ENCODE measurements at regions not wholly inside any gene's neighbourhood (a gene's known extent, or its start where the extent isn't known, plus 50 kb on each side); places are given as distances from the start of the nearest gene placed in this dataset.

- DNase-seq: no peak
These were observed 193.9 kb downstream of the FIGN start for GRCh38 chr2:163541943-163542342.

- no peak for DNase-seq
These were observed 194.3 kb downstream of the FIGN start for GRCh38 chr2:163541495-163541894.

GRCh38 chr2:163528640-163529217 is 207.1 kb downstream of the FIGN start:
- DNase-seq: no peak

GRCh38 chr2:163527381-163527780 is 208.4 kb downstream of the FIGN start:
- DNase-seq: no peak

GRCh38 chr2:163518762-163519161 is 217.0 kb downstream of the FIGN start:
- DNase-seq: no peak

GRCh38 chr2:163515836-163516235 is 220.0 kb downstream of the FIGN start:
- DNase-seq: no peak

- DNase-seq: no peak
These were observed 230.5 kb downstream of the FIGN start for GRCh38 chr2:163505281-163505680.

GRCh38 chr2:163493359-163494298 is 242.2 kb downstream of the FIGN start:
- no peak for DNase-seq

GRCh38 chr2:163491850-163492249 is 244.0 kb downstream of the FIGN start:
- DNase-seq: no peak

- no peak for DNase-seq
These were observed 245.5 kb downstream of the FIGN start for GRCh38 chr2:163490281-163490680.

- no peak for DNase-seq
These were observed 254.3 kb downstream of the FIGN start for GRCh38 chr2:163481515-163481914.

GRCh38 chr2:163479599-163479998 is 256.2 kb downstream of the FIGN start:
- no peak for DNase-seq

- DNase-seq: no peak
These were observed 260.0 kb downstream of the FIGN start for GRCh38 chr2:163475815-163476214.

- DNase-seq: no peak
These were observed 260.9 kb downstream of the FIGN start for GRCh38 chr2:163474889-163475288.

- DNase-seq: no peak
These were observed 261.5 kb downstream of the FIGN start for GRCh38 chr2:163474319-163474744.

- no peak for DNase-seq
These were observed 263.9 kb downstream of the FIGN start for GRCh38 chr2:163471947-163472346.

- DNase-seq: no peak
These were observed 266.2 kb downstream of the FIGN start for GRCh38 chr2:163469561-163469962.

- DNase-seq: peak; percentile 66
These were observed 268.6 kb downstream of the FIGN start for GRCh38 chr2:163467251-163467630.

GRCh38 chr2:163466331-163467250 is 269.2 kb downstream of the FIGN start:
- DNase-seq: no peak

- no peak for DNase-seq
These were observed 270.4 kb downstream of the FIGN start for GRCh38 chr2:163465440-163465839.

- no peak for DNase-seq
These were observed 272.4 kb downstream of the FIGN start for GRCh38 chr2:163463411-163463810.

GRCh38 chr2:163462993-163463392 is 272.8 kb downstream of the FIGN start:
- no peak for DNase-seq

- no peak for DNase-seq
These were observed 275.8 kb downstream of the FIGN start for GRCh38 chr2:163459986-163460385.
